GM13976 (cell line): ENCODE measurements at regions not wholly inside any gene's neighbourhood (a gene's known extent, or its start where the extent isn't known, plus 50 kb on each side); places are given as distances from the start of the nearest gene placed in this dataset.

Experiments
- DNase-seq: peaks from one replicate; pipeline ENCODE4 v3.0.0; 2012; ENCODE audit warnings: low spot score
- in situ Hi-C: fragments of 300-500 bp; cut with MboI; formaldehyde crosslinking; loops from one replicate; pipeline ENCODE4 v1.12.0; 2022; ENCODE audit warnings: low sequenced_read_pairs, mixed read lengths, inconsistent platforms; ENCODE audit not compliant: unreplicated experiment
- TF ChIP-seq, protein P1 (sequence below): IDR thresholded peaks from 2 replicates; pipeline ENCODE4 v1.5.1; 2012; ENCODE audit warnings: borderline replicate concordance, mild to moderate bottlenecking; ENCODE audit not compliant: insufficient read depth; ENCODE audit errors: extremely low read depth, missing control alignments, control extremely low read depth

GRCh38 chr2:192379736-192380135, 185.0 kb upstream of the TMEFF2 start:
- DNase-seq = no peak
- in situ Hi-C loops = no loop called here
- TF ChIP-seq, protein P1, sequence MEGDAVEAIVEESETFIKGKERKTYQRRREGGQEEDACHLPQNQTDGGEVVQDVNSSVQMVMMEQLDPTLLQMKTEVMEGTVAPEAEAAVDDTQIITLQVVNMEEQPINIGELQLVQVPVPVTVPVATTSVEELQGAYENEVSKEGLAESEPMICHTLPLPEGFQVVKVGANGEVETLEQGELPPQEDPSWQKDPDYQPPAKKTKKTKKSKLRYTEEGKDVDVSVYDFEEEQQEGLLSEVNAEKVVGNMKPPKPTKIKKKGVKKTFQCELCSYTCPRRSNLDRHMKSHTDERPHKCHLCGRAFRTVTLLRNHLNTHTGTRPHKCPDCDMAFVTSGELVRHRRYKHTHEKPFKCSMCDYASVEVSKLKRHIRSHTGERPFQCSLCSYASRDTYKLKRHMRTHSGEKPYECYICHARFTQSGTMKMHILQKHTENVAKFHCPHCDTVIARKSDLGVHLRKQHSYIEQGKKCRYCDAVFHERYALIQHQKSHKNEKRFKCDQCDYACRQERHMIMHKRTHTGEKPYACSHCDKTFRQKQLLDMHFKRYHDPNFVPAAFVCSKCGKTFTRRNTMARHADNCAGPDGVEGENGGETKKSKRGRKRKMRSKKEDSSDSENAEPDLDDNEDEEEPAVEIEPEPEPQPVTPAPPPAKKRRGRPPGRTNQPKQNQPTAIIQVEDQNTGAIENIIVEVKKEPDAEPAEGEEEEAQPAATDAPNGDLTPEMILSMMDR = no peak

DNA sequence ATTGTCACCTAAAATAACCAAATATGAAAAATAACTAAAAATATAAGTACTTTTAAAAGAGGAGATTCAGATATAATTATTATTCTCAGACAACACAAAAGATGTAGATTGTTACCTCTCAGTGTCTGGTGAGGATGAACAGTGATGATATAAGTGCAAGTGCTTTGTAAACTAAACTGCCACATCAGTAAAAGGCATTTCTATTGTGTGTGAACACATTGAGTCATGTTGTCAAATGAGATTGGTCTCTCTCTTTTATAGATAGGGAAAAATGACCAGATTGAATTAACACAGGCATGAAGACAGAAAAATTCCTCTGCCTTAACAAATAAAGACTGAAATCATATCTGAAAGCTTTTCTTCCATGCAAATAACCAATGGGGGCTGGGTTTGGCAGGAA, 182.4 kb upstream of the TMEFF2 start:
- in situ Hi-C loops = no loop called here
- TF ChIP-seq, protein P1 = no peak
- DNase-seq = no peak

GRCh38 chr2:192373754-192374153, 179.0 kb upstream of the TMEFF2 start:
- DNase-seq = no peak
- in situ Hi-C loops = no loop called here
- TF ChIP-seq, protein P1 = no peak

- no peak for DNase-seq
- in situ Hi-C loops = no loop called here
- TF ChIP-seq, protein P1 = no peak
Measured at GRCh38 chr2:192373221-192373620, 178.5 kb upstream of the TMEFF2 start.

- in situ Hi-C loops = no loop called here
- TF ChIP-seq, protein P1 = no peak
- DNase-seq = no peak
Measured at GRCh38 chr2:192369969-192370368, 175.2 kb upstream of the TMEFF2 start.

DNA sequence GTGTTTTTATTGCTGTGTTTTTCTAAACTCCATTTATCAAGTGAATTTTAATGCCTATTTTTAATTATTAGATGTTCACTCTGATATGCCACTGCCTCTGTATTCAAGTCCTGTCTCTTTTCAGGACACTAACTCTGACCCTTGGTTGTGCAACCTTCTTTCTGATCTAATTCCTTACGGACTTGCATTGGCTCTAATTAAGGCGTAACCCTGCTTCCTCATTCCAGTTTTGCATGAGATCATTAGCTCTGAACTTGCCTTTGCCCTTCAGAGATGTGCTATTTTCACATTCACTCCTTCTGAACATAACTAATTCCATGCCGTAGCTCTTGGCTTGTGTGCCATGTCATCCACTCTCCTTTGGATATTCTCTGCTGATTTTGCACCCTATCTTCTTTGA, 162.5 kb upstream of the TMEFF2 start:
- TF ChIP-seq, protein P1 = no peak
- no peak for DNase-seq
- in situ Hi-C loops = no loop called here

DNA sequence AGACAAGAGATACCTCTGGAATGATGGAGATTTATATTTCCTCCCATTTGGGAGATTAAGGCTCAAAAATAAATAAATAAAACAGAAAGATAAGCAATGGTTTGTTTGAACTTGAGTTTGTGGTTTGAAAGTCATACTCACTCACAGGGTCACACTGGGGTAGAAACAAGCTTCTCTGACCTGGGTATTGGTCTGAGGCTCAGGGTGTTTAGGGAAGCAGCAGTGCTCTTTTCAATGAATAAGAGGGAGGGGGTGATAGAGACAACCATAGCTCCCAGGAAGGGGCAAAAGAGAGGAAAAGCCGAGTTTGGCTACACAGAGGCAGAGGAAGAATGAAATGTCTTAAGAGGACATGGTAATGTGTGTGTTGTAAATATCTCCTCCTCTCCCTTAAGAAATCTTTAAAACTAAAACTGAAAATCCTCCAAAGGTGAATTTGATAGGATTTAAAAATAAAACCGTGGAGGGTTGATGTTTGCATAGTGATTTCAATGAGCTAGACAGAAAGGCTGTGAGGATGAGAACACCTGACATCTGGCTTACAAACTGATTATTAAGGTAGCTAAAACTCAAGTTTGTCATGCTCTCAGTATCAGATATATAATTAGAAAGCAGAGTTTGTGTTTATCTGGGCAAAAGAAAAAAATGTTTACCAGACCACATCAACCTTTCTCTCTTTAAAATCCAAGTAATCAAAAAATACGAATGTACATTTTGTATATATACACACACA, 159.9 kb upstream of the TMEFF2 start:
- DNase-seq = no peak
- TF ChIP-seq, protein P1 = no peak
- in situ Hi-C loops = no loop called here
